ENCODE measurements at regions not wholly inside any gene's neighbourhood (a gene's known extent, or its start where the extent isn't known, plus 50 kb on each side); places are given as distances from the start of the nearest gene placed in this dataset.
"Not testable (repeated sequence)": the region's sequence is repeated elsewhere in the genome, so short reads cannot be mapped to it uniquely, and the experiment has no call there.

GRCh38 chr20:52015155-52015554, 176.4 kb downstream of the ZFP64 start:
- no peak for DNase-seq (ENCODE audit: low read depth, low spot score)

GRCh38 chr20:52012079-52012478, 179.5 kb downstream of the ZFP64 start:
- DNase-seq (ENCODE audit: low read depth, low spot score): no peak

More at GRCh38 chr20:52015155-52015554, 176.4 kb downstream of the ZFP64 start:
- no peak overlapping the region for H3K27ac ChIP-seq

GRCh38 chr20:52011093-52011492, 180.5 kb downstream of the ZFP64 start:
- H3K27ac ChIP-seq: no peak overlapping the region

More at GRCh38 chr20:52012079-52012478, 179.5 kb downstream of the ZFP64 start:
- no peak overlapping the region for H3K27ac ChIP-seq

GRCh38 chr20:52010541-52010940, 181.0 kb downstream of the ZFP64 start:
- H3K27ac ChIP-seq: no peak overlapping the region
- no peak for DNase-seq (ENCODE audit: low read depth, low spot score)

More at GRCh38 chr20:52011093-52011492, 180.5 kb downstream of the ZFP64 start:
- DNase-seq (ENCODE audit: low read depth, low spot score): no peak

GRCh38 chr20:52008874-52009273, 182.7 kb downstream of the ZFP64 start:
- no peak overlapping the region for H3K27ac ChIP-seq
- no peak for DNase-seq (ENCODE audit: low read depth, low spot score)

- no peak for DNase-seq (ENCODE audit: low read depth, low spot score)
- H3K27ac ChIP-seq: no peak overlapping the region
These were observed 186.9 kb downstream of the ZFP64 start for GRCh38 chr20:52004715-52005114.

GRCh38 chr20:52004018-52004417, 187.6 kb downstream of the ZFP64 start:
- no peak overlapping the region for H3K27ac ChIP-seq
- DNase-seq (ENCODE audit: low read depth, low spot score): no peak

GRCh38 chr20:52003415-52003814, 188.2 kb downstream of the ZFP64 start:
- no peak for DNase-seq (ENCODE audit: low read depth, low spot score)
- no peak overlapping the region for H3K27ac ChIP-seq

- no peak overlapping the region for H3K27ac ChIP-seq
- no peak for DNase-seq (ENCODE audit: low read depth, low spot score)
These were observed 189.4 kb downstream of the ZFP64 start for GRCh38 chr20:52001999-52002666.

- not testable (repeated sequence) for H3K27ac ChIP-seq; DNase-seq (ENCODE audit: low read depth, low spot score)
These were observed 194.2 kb downstream of the ZFP64 start for GRCh38 chr20:51997281-51997936.

- no peak for DNase-seq (ENCODE audit: low read depth, low spot score)
- no peak overlapping the region for H3K27ac ChIP-seq
These were observed 193.2 kb upstream of the SALL4 start for GRCh38 chr20:51995551-51995951.

- H3K27ac ChIP-seq: no peak overlapping the region
- DNase-seq (ENCODE audit: low read depth, low spot score): no peak
These were observed 192.6 kb upstream of the SALL4 start for GRCh38 chr20:51994751-51995417.

- no peak overlapping the region for H3K27ac ChIP-seq
- DNase-seq (ENCODE audit: low read depth, low spot score): no peak
These were observed 185.5 kb upstream of the SALL4 start for GRCh38 chr20:51987812-51988211.

- peak; percentile 69 for DNase-seq (ENCODE audit: low read depth, low spot score)
- H3K27ac ChIP-seq: peak overlapping the region; percentile 94
These were observed 182.7 kb upstream of the SALL4 start for GRCh38 chr20:51985013-51985415.

GRCh38 chr20:51980277-51980676, 178.0 kb upstream of the SALL4 start:
- DNase-seq (ENCODE audit: low read depth, low spot score): no peak
- H3K27ac ChIP-seq: no peak overlapping the region

GRCh38 chr20:51979226-51979625, 176.9 kb upstream of the SALL4 start:
- H3K27ac ChIP-seq: no peak overlapping the region
- no peak for DNase-seq (ENCODE audit: low read depth, low spot score)

- H3K27ac ChIP-seq: no peak overlapping the region
- no peak for DNase-seq (ENCODE audit: low read depth, low spot score)
These were observed 175.8 kb upstream of the SALL4 start for GRCh38 chr20:51978070-51978501.

GRCh38 chr20:51972056-51972455, 169.7 kb upstream of the SALL4 start:
- no peak overlapping the region for H3K27ac ChIP-seq
- DNase-seq (ENCODE audit: low read depth, low spot score): no peak

- DNase-seq (ENCODE audit: low read depth, low spot score): no peak
- H3K27ac ChIP-seq: no peak overlapping the region
These were observed 168.5 kb upstream of the SALL4 start for GRCh38 chr20:51970858-51971257.

GRCh38 chr20:51969191-51969590, 166.9 kb upstream of the SALL4 start:
- H3K27ac ChIP-seq: no peak overlapping the region
- no peak for DNase-seq (ENCODE audit: low read depth, low spot score)

GRCh38 chr20:51968151-51968550, 165.8 kb upstream of the SALL4 start:
- no peak for DNase-seq (ENCODE audit: low read depth, low spot score)
- H3K27ac ChIP-seq: no peak overlapping the region
